Activated naive CD4-positive, alpha-beta T cell treated with anti-CD3 and anti-CD28 coated beads, Interleukin-2, amount 10 ng/mL, durations not matched to agents 7 days and 5 days (primary cell): ENCODE measurements at regions not wholly inside any gene's neighbourhood (a gene's known extent, or its start where the extent isn't known, plus 50 kb on each side); places are given as distances from the start of the nearest gene placed in this dataset.

Experiments
- CTCF ChIA-PET: fragments of 350-600 bp; sonication (Branson Sonifier 250); formaldehyde crosslinking; loops from one replicate; lab custom pipeline; 2021; ENCODE audit warnings: antibody characterized with exemption; lab: Charles Lee
- DNase-seq: peaks from one replicate; pipeline ENCODE4 v3.0.0-alpha.2; 2020
- H3K27ac Mint-ChIP-seq: one replicate; pipeline ENCODE4 v1.8.0; 2021; ENCODE audit warnings: mild to moderate bottlenecking, moderate library complexity, mixed read lengths
- H3K27me3 Mint-ChIP-seq: one replicate; pipeline ENCODE4 v1.8.0; 2021; ENCODE audit warnings: mild to moderate bottlenecking, mixed read lengths
- H3K36me3 Mint-ChIP-seq: one replicate; pipeline ENCODE4 v1.8.0; 2021; ENCODE audit warnings: mixed read lengths
- H3K4me1 Mint-ChIP-seq: one replicate; pipeline ENCODE4 v1.8.0; 2021; ENCODE audit warnings: mixed read lengths
- H3K4me3 Mint-ChIP-seq: one replicate; pipeline ENCODE4 v1.8.0; 2021; ENCODE audit warnings: mild to moderate bottlenecking, moderate library complexity, mixed read lengths
- H3K9me3 Mint-ChIP-seq: one replicate; pipeline ENCODE4 v1.8.0; 2021; ENCODE audit warnings: mixed read lengths

- H3K36me3 Mint-ChIP-seq = no peaks in the 10 kb centered on the region
- peaks cover 5% of the 10 kb centered on the region for H3K9me3 Mint-ChIP-seq
- H3K27me3 Mint-ChIP-seq = peaks cover 23% of the 10 kb centered on the region
- no peak for DNase-seq
- no peak overlapping the region for H3K4me3 Mint-ChIP-seq
- CTCF ChIA-PET = no interaction called here
- H3K4me1 Mint-ChIP-seq = no peaks in the 10 kb centered on the region
- H3K27ac Mint-ChIP-seq = no peak overlapping the region
These were observed 52.5 kb upstream of the VOPP1 start for GRCh38 chr7:55624813-55625212.

GRCh38 chr7:55623617-55624016 is 51.3 kb upstream of the VOPP1 start:
- Mint-ChIP-seq H3K27ac (no peak overlapping the region), H3K36me3 (no peaks in the 10 kb centered on the region), H3K4me3 (no peak overlapping the region), H3K27me3 (peaks cover 11% of the 10 kb centered on the region), H3K4me1 (no peaks in the 10 kb centered on the region), H3K9me3 (peaks cover 5% of the 10 kb centered on the region)
- CTCF ChIA-PET = no interaction called here
- no peak for DNase-seq

- CTCF ChIA-PET = no interaction called here
- Mint-ChIP-seq H3K27me3 (peaks cover 11% of the 10 kb centered on the region), H3K4me3 (no peak overlapping the region), H3K27ac (no peak overlapping the region), H3K4me1 (no peaks in the 10 kb centered on the region), H3K36me3 (no peaks in the 10 kb centered on the region), H3K9me3 (peaks cover 10% of the 10 kb centered on the region)
- DNase-seq = no peak
These were observed 49.9 kb upstream of the VOPP1 start for GRCh38 chr7:55622241-55622640.
